ENCODE measurements at regions not wholly inside any gene's neighbourhood (a gene's known extent, or its start where the extent isn't known, plus 50 kb on each side); places are given as distances from the start of the nearest gene placed in this dataset.
"Not testable (repeated sequence)": the region's sequence is repeated elsewhere in the genome, so short reads cannot be mapped to it uniquely, and the experiment has no call there.

GRCh38 chr2:125796784-125797183 is 859.2 kb upstream of the GYPC start:
- no peaks in the 10 kb centered on the region for H3K27me3 Mint-ChIP-seq (ENCODE audit: insufficient read depth, unreplicated experiment)
- peaks cover 2% of the 10 kb centered on the region for H3K36me3 Mint-ChIP-seq (ENCODE audit: insufficient read depth, unreplicated experiment)
- no peak overlapping the region for H3K27ac Mint-ChIP-seq (ENCODE audit: low read depth, unreplicated experiment)
- DNase-seq (ENCODE audit: unreplicated experiment), result no peak
- POLR2A ChIA-PET, result interaction anchor here (0.7 kb wide), 2 partner anchors 19 to 51 kb away, joined by 3 read pairs; no protein-coding TSS in a partner anchor
- H3K4me1 Mint-ChIP-seq (ENCODE audit: insufficient read depth, unreplicated experiment), result no peaks in the 10 kb centered on the region
- H3K4me3 Mint-ChIP-seq (ENCODE audit: unreplicated experiment), result no peak overlapping the region
- TF ChIP-seq CTCF (IDR thresholded peaks at IDR 0.05; ENCODE audit: unreplicated experiment), result no peak
- intact Hi-C loops (cut with micrococcal nuclease), result no loop called here
- CTCF ChIA-PET, result no interaction called here
- BruUV-seq (replicated peaks), result no TSS peak
- peaks cover 23% of the 10 kb centered on the region for H3K9me3 Mint-ChIP-seq (ENCODE audit: unreplicated experiment)

- no TSS peak for BruUV-seq (replicated peaks)
- Mint-ChIP-seq H3K36me3 (ENCODE audit: insufficient read depth, unreplicated experiment) (peaks cover 6% of the 10 kb centered on the region), H3K27ac (ENCODE audit: low read depth, unreplicated experiment) (no peak overlapping the region)
Measured at GRCh38 chr2:125797192-125797591, 858.8 kb upstream of the GYPC start.

GRCh38 chr2:125822746-125823145 is 833.2 kb upstream of the GYPC start:
- H3K27me3 Mint-ChIP-seq (ENCODE audit: insufficient read depth, unreplicated experiment), result no peaks in the 10 kb centered on the region
- no peaks in the 10 kb centered on the region for H3K4me1 Mint-ChIP-seq (ENCODE audit: insufficient read depth, unreplicated experiment)
- CTCF ChIA-PET, result no interaction called here
- TF ChIP-seq CTCF (IDR thresholded peaks at IDR 0.05; ENCODE audit: unreplicated experiment), result no peak
- peaks cover 25% of the 10 kb centered on the region for H3K9me3 Mint-ChIP-seq (ENCODE audit: unreplicated experiment)
- DNase-seq (ENCODE audit: unreplicated experiment), result no peak
- no TSS peak for BruUV-seq (replicated peaks)
- H3K27ac Mint-ChIP-seq (ENCODE audit: low read depth, unreplicated experiment), result no peak overlapping the region
- no peak overlapping the region for H3K4me3 Mint-ChIP-seq (ENCODE audit: unreplicated experiment)
- POLR2A ChIA-PET, result no interaction called here
- no peaks in the 10 kb centered on the region for H3K36me3 Mint-ChIP-seq (ENCODE audit: insufficient read depth, unreplicated experiment)
- intact Hi-C loops (cut with micrococcal nuclease), result no loop called here

More at GRCh38 chr2:125797192-125797591, 858.8 kb upstream of the GYPC start:
- Mint-ChIP-seq H3K9me3 (ENCODE audit: unreplicated experiment) (peaks cover 24% of the 10 kb centered on the region), H3K4me1 (ENCODE audit: insufficient read depth, unreplicated experiment) (no peaks in the 10 kb centered on the region), H3K27me3 (ENCODE audit: insufficient read depth, unreplicated experiment) (no peaks in the 10 kb centered on the region), H3K4me3 (ENCODE audit: unreplicated experiment) (no peak overlapping the region)
- no peak for TF ChIP-seq CTCF (IDR thresholded peaks at IDR 0.05; ENCODE audit: unreplicated experiment)
- ChIA-PET POLR2A (no interaction called here), CTCF (no interaction called here)
- no peak for DNase-seq (ENCODE audit: unreplicated experiment)
- intact Hi-C loops (cut with micrococcal nuclease), result no loop called here

- H3K9me3 Mint-ChIP-seq (ENCODE audit: unreplicated experiment), result peaks cover 11% of the 10 kb centered on the region
- H3K4me1 Mint-ChIP-seq (ENCODE audit: insufficient read depth, unreplicated experiment); BruUV-seq (replicated peaks); CTCF ChIA-PET; H3K36me3 Mint-ChIP-seq (ENCODE audit: insufficient read depth, unreplicated experiment); DNase-seq (ENCODE audit: unreplicated experiment); intact Hi-C loops (cut with micrococcal nuclease); H3K4me3 Mint-ChIP-seq (ENCODE audit: unreplicated experiment); H3K27me3 Mint-ChIP-seq (ENCODE audit: insufficient read depth, unreplicated experiment); POLR2A ChIA-PET; H3K27ac Mint-ChIP-seq (ENCODE audit: low read depth, unreplicated experiment): not testable (repeated sequence)
Measured at GRCh38 chr2:125825781-125826180, 830.2 kb upstream of the GYPC start.

GRCh38 chr2:125837128-125837527 is 818.8 kb upstream of the GYPC start:
- Mint-ChIP-seq H3K4me1 (ENCODE audit: insufficient read depth, unreplicated experiment) (no peaks in the 10 kb centered on the region), H3K27ac (ENCODE audit: low read depth, unreplicated experiment) (no peak overlapping the region), H3K4me3 (ENCODE audit: unreplicated experiment) (no peak overlapping the region), H3K27me3 (ENCODE audit: insufficient read depth, unreplicated experiment) (no peaks in the 10 kb centered on the region), H3K9me3 (ENCODE audit: unreplicated experiment) (no peaks in the 10 kb centered on the region), H3K36me3 (ENCODE audit: insufficient read depth, unreplicated experiment) (no peaks in the 10 kb centered on the region)
- BruUV-seq (replicated peaks), result no TSS peak
- CTCF ChIA-PET, result interaction anchor here (0.6 to 0.7 kb wide), 3 partner anchors 17 to 940 kb away, joined by 3 to 4 read pairs (median 3); no protein-coding TSS in a partner anchor
- POLR2A ChIA-PET, result no interaction called here
- DNase-seq (ENCODE audit: unreplicated experiment), result no peak
- intact Hi-C loops (cut with micrococcal nuclease), result no loop called here
- TF ChIP-seq CTCF (IDR thresholded peaks at IDR 0.05; ENCODE audit: unreplicated experiment), result no peak

Data from MCF 10A (cell line).